ENCODE measurements at regions not wholly inside any gene's neighbourhood (a gene's known extent, or its start where the extent isn't known, plus 50 kb on each side); places are given as distances from the start of the nearest gene placed in this dataset.

DNA sequence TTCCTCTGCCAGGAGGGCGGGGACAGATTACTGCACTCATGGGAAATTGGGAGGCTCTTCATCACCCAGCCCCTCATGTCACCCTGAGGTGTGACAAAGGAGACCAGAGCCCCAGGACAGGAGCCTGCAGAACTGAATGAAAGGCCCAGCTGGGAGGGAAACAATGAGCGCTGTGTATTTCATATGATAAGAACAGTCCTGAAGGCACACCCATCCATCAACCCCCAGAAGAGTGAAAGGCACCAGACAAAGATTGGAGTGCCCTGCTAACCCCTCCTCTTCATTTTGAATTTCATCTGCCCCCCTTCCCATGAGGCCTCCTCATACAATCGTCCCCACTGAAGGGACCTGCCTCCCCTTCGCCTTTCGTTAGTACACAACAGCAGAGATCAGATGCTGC lies 160.0 kb upstream of the PRICKLE2 start:
- DNase-seq (ENCODE audit: extremely low spot score): no peak
- TF ChIP-seq, protein P1, sequence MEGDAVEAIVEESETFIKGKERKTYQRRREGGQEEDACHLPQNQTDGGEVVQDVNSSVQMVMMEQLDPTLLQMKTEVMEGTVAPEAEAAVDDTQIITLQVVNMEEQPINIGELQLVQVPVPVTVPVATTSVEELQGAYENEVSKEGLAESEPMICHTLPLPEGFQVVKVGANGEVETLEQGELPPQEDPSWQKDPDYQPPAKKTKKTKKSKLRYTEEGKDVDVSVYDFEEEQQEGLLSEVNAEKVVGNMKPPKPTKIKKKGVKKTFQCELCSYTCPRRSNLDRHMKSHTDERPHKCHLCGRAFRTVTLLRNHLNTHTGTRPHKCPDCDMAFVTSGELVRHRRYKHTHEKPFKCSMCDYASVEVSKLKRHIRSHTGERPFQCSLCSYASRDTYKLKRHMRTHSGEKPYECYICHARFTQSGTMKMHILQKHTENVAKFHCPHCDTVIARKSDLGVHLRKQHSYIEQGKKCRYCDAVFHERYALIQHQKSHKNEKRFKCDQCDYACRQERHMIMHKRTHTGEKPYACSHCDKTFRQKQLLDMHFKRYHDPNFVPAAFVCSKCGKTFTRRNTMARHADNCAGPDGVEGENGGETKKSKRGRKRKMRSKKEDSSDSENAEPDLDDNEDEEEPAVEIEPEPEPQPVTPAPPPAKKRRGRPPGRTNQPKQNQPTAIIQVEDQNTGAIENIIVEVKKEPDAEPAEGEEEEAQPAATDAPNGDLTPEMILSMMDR (IDR thresholded peaks at IDR 0.05; ENCODE audit: control extremely low read depth, extremely low read depth, low read depth, missing control alignments): no peak
- ChIA-PET CTCF (interaction anchor here (1.0 to 1.7 kb wide), 2 partner anchors 16 to 78 kb away, joined by 3 read pairs; no protein-coding TSS in a partner anchor), POLR2A (no interaction called here)

DNA sequence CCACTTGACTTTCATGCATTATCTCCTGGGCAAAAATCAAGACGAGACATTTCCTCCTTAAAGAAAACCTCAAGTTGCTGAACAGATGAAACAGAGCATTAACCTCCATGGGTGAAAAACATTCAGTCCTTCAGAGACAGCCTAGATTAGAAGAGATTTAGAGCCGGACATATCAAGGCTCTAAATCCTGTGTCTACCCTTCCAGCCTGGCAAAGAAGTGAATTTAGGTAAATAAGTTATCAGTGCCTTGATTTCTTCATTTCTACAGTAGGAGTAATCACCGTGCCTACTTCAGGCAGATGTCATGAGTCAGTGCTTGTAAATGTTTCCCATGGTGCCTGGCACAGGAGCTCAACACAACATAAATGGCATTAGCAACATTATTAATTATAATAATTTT lies 159.3 kb upstream of the PRICKLE2 start:
- ChIA-PET CTCF (interaction anchor here (1.7 to 2.2 kb wide), 2 partner anchors 12 to 79 kb away, joined by 3 to 4 read pairs; no protein-coding TSS in a partner anchor), POLR2A (no interaction called here)
- DNase-seq (ENCODE audit: extremely low spot score): no peak
- TF ChIP-seq, protein P1 (IDR thresholded peaks at IDR 0.05; ENCODE audit: control extremely low read depth, extremely low read depth, low read depth, missing control alignments): no peak

DNA sequence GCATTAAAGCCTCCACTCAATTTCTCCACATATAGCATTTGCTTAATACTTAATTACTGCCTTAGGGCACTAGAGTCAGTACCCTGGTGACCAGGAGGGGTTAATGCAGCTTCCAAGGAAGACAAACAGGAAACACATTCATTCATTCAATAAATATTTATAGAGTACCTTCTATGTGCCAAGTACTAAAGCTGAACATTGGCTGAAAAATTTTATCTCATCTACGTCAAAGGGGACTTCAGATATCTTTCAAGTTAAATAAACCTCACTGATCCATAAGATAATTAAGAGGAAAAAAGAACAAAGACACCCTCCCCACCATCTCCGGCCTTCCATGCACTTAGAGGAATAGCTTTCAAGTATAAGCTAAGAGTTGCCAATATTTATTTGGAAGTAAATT lies 156.9 kb upstream of the PRICKLE2 start:
- DNase-seq (ENCODE audit: extremely low spot score): no peak
- POLR2A ChIA-PET: no interaction called here
- CTCF ChIA-PET: interaction anchor here (1.0 to 2.6 kb wide), 6 partner anchors 12 to 359 kb away, joined by 3 to 8 read pairs (median 4); partner anchors contain the start of gene PSMD6
- TF ChIP-seq, protein P1 (IDR thresholded peaks at IDR 0.05; ENCODE audit: control extremely low read depth, extremely low read depth, low read depth, missing control alignments): no peak

DNA sequence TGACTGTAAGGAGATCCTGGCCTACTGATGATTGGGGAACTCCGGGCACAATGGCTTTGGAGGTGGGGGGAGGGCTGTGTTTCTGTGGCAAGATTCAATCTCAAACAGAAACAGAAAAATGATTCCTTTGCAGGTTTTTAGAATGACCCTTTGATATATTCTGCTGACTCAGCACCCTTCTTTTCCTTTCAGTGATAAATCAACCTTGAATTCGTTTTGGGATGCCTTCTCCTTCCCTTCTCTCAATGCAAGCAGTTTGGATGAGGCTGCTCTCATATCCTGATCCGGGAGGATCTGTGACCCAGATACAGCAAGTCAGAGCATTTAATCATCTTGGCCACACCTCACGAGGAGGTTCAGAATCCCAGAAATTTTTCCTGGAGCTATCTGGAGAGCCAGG lies 156.1 kb upstream of the PRICKLE2 start:
- ChIA-PET CTCF (interaction anchor here (1.0 to 2.6 kb wide), 5 partner anchors 12 to 358 kb away, joined by 3 to 8 read pairs (median 4); partner anchors contain the start of gene PSMD6), POLR2A (no interaction called here)
- no peak for DNase-seq (ENCODE audit: extremely low spot score)
- TF ChIP-seq, protein P1 (IDR thresholded peaks at IDR 0.05; ENCODE audit: control extremely low read depth, extremely low read depth, low read depth, missing control alignments): no peak

DNA sequence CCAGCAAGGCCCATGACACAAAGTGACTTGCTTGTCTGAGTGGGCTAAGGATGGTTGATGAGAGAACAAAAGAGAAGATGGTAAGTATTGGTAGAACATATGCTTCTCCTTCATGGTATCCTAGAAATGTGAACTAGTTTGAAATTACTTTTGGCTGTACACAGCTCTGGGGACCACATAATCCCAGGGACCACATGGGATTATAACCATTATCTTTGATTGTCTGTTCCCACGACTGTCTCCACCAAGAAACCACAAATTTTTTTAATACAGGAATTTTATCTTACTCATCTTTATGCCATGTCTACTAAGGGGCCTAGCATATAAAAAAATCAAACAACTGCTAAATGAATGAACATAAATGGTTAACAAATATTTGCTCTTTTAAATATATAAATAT lies 155.3 kb upstream of the PRICKLE2 start:
- POLR2A ChIA-PET: no interaction called here
- TF ChIP-seq, protein P1 (IDR thresholded peaks at IDR 0.05; ENCODE audit: control extremely low read depth, extremely low read depth, low read depth, missing control alignments): no peak
- CTCF ChIA-PET: interaction anchor here (1.5 to 2.6 kb wide), 4 partner anchors 17 to 83 kb away, joined by 3 to 8 read pairs (median 5); no protein-coding TSS in a partner anchor
- no peak for DNase-seq (ENCODE audit: extremely low spot score)

DNA sequence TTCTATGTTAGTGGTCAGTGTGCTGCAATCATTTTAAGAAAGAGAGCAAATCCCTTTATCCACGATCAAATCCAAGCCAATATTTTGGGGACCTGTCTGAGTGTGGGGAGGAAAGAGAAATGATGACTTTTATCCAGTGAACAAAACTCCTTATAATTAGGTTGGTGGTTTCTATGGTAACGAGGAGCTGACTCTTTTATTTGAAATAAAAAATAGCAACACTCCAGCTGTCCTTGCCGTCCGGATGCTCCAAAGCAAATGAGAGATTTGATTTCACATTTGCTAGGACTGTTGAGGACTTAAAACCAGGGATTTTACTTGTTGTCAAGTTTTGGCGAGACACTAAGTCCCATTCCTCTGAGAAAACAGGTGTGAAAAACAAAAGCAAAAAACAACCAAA lies 154.0 kb upstream of the PRICKLE2 start:
- CTCF ChIA-PET: interaction anchor here (1.1 kb wide), 1 partner anchor 9 kb away, joined by 7 read pairs; no protein-coding TSS in a partner anchor
- TF ChIP-seq, protein P1 (IDR thresholded peaks at IDR 0.05; ENCODE audit: control extremely low read depth, extremely low read depth, low read depth, missing control alignments): no peak
- no peak for DNase-seq (ENCODE audit: extremely low spot score)
- POLR2A ChIA-PET: no interaction called here
